ENCODE measurements at regions not wholly inside any gene's neighbourhood (a gene's known extent, or its start where the extent isn't known, plus 50 kb on each side); places are given as distances from the start of the nearest gene placed in this dataset.
"Not testable (repeated sequence)": the region's sequence is repeated elsewhere in the genome, so short reads cannot be mapped to it uniquely, and the experiment has no call there.

GRCh38 chr15:95080228-95080627 lies 848.9 kb downstream of the MCTP2 start:
- TF ChIP-seq CTCF (IDR thresholded peaks at IDR 0.05; ENCODE audit: insufficient read depth, low read length); GABPA (IDR thresholded peaks at IDR 0.05; ENCODE audit: low read depth): not testable (repeated sequence)
